ENCODE measurements at regions not wholly inside any gene's neighbourhood (a gene's known extent, or its start where the extent isn't known, plus 50 kb on each side); places are given as distances from the start of the nearest gene placed in this dataset.

- WGBS, 3 donors, result 83 to 87% (median 84%) methylated on average over 21 of the region's 21 CpGs
- Histone ChIP-seq H3K27ac (no peak overlapping the region), H3K9me3 (no peaks in the 10 kb centered on the region), H3K4me3 (no peak overlapping the region), H3K36me3 (ENCODE audit: insufficient read depth in 1 of 2, low read depth in 1 of 2) (no peaks in the 10 kb centered on the region), H3K4me1 (no peaks in the 10 kb centered on the region), H3K27me3 (ENCODE audit: insufficient read depth in 3 of 3, low read length in 2 of 3) (peaks cover 0 to 4% (median 0%) of the 10 kb centered on the region in 3 donors)
- TF ChIP-seq CTCF (IDR thresholded peaks at IDR 0.05), result no peak
- intact Hi-C loops (cut with DNase I), result no loop called here
- no peak for DNase-seq
- no peak for ATAC-seq
Measured at GRCh38 chr22:47398921-47399790, 636.7 kb downstream of the TBC1D22A start.

- Histone ChIP-seq H3K36me3 (ENCODE audit: insufficient read depth in 1 of 2, low read depth in 1 of 2) (no peaks in the 10 kb centered on the region), H3K27me3 (ENCODE audit: insufficient read depth in 3 of 3, low read length in 2 of 3) (peaks cover 0 to 4% (median 0%) of the 10 kb centered on the region in 3 donors), H3K4me1 (no peaks in the 10 kb centered on the region), H3K27ac (no peak overlapping the region), H3K9me3 (no peaks in the 10 kb centered on the region), H3K4me3 (no peak overlapping the region)
- WGBS, 3 donors, result 56 to 69% (median 61%) methylated on average over 11 of the region's 11 CpGs
- intact Hi-C loops (cut with DNase I), result no loop called here
- no peak for ATAC-seq
- DNase-seq, result no peak
- TF ChIP-seq CTCF (IDR thresholded peaks at IDR 0.05), result no peak
Measured at GRCh38 chr22:47398491-47398890, 636.0 kb downstream of the TBC1D22A start.

GRCh38 chr22:47397673-47398072 is 635.2 kb downstream of the TBC1D22A start:
- H3K4me3 ChIP-seq, result no peak overlapping the region
- H3K27me3 ChIP-seq (ENCODE audit: insufficient read depth in 3 of 3, low read length in 2 of 3), result peaks cover 0 to 2% (median 0%) of the 10 kb centered on the region in 3 donors
- 78 to 81% (median 80%) methylated on average over 9 of the region's 9 CpGs for WGBS, 3 donors
- no peak overlapping the region for H3K27ac ChIP-seq
- TF ChIP-seq CTCF (IDR thresholded peaks at IDR 0.05), result no peak
- H3K9me3 ChIP-seq, result no peaks in the 10 kb centered on the region
- H3K36me3 ChIP-seq (ENCODE audit: insufficient read depth in 1 of 2, low read depth in 1 of 2), result no peaks in the 10 kb centered on the region
- H3K4me1 ChIP-seq, result no peaks in the 10 kb centered on the region
- no peak for ATAC-seq
- DNase-seq, result no peak
- intact Hi-C loops (cut with DNase I), result no loop called here

- ATAC-seq (no peak), DNase-seq (no peak)
- no peak overlapping the region for H3K27ac ChIP-seq
- no peaks in the 10 kb centered on the region for H3K36me3 ChIP-seq (ENCODE audit: insufficient read depth in 1 of 2, low read depth in 1 of 2)
- no peak overlapping the region for H3K4me3 ChIP-seq
- H3K9me3 ChIP-seq, result no peaks in the 10 kb centered on the region
- no peak for TF ChIP-seq CTCF (IDR thresholded peaks at IDR 0.05)
- H3K27me3 ChIP-seq (ENCODE audit: insufficient read depth in 3 of 3, low read length in 2 of 3), result peaks cover 0 to 2% (median 0%) of the 10 kb centered on the region in 3 donors
- WGBS, 3 donors, result 87 to 88% (median 87%) methylated on average over 12 of the region's 12 CpGs
- no peaks in the 10 kb centered on the region for H3K4me1 ChIP-seq
- intact Hi-C loops (cut with DNase I), result no loop called here
Measured at GRCh38 chr22:47396515-47396914, 634.1 kb downstream of the TBC1D22A start.

Data from psoas muscle (tissue), 7 donors.